ENCODE measurements at regions not wholly inside any gene's neighbourhood (a gene's known extent, or its start where the extent isn't known, plus 50 kb on each side); places are given as distances from the start of the nearest gene placed in this dataset.

DNA sequence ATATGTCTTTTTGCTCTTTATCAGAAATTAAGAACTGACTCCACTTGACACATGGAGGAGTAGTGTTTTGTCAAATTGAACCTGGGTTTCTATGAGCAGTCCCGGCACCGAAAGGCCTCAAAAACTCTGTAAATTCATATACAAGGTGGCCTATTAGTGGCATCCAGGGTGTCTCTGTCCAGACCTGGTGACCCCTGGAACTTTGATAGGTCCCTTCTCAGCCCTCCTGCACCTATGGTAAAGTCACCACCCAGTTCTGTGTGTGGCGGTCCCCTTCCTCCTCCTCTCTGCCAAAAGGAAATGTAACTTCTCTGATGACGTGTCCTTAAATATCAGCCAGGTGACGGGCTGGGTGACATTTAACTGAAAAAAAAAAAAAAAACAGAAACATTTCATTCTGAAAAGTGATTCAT, 204.0 kb upstream of the FOXN3 start (continued):
- TF ChIP-seq, protein P1, sequence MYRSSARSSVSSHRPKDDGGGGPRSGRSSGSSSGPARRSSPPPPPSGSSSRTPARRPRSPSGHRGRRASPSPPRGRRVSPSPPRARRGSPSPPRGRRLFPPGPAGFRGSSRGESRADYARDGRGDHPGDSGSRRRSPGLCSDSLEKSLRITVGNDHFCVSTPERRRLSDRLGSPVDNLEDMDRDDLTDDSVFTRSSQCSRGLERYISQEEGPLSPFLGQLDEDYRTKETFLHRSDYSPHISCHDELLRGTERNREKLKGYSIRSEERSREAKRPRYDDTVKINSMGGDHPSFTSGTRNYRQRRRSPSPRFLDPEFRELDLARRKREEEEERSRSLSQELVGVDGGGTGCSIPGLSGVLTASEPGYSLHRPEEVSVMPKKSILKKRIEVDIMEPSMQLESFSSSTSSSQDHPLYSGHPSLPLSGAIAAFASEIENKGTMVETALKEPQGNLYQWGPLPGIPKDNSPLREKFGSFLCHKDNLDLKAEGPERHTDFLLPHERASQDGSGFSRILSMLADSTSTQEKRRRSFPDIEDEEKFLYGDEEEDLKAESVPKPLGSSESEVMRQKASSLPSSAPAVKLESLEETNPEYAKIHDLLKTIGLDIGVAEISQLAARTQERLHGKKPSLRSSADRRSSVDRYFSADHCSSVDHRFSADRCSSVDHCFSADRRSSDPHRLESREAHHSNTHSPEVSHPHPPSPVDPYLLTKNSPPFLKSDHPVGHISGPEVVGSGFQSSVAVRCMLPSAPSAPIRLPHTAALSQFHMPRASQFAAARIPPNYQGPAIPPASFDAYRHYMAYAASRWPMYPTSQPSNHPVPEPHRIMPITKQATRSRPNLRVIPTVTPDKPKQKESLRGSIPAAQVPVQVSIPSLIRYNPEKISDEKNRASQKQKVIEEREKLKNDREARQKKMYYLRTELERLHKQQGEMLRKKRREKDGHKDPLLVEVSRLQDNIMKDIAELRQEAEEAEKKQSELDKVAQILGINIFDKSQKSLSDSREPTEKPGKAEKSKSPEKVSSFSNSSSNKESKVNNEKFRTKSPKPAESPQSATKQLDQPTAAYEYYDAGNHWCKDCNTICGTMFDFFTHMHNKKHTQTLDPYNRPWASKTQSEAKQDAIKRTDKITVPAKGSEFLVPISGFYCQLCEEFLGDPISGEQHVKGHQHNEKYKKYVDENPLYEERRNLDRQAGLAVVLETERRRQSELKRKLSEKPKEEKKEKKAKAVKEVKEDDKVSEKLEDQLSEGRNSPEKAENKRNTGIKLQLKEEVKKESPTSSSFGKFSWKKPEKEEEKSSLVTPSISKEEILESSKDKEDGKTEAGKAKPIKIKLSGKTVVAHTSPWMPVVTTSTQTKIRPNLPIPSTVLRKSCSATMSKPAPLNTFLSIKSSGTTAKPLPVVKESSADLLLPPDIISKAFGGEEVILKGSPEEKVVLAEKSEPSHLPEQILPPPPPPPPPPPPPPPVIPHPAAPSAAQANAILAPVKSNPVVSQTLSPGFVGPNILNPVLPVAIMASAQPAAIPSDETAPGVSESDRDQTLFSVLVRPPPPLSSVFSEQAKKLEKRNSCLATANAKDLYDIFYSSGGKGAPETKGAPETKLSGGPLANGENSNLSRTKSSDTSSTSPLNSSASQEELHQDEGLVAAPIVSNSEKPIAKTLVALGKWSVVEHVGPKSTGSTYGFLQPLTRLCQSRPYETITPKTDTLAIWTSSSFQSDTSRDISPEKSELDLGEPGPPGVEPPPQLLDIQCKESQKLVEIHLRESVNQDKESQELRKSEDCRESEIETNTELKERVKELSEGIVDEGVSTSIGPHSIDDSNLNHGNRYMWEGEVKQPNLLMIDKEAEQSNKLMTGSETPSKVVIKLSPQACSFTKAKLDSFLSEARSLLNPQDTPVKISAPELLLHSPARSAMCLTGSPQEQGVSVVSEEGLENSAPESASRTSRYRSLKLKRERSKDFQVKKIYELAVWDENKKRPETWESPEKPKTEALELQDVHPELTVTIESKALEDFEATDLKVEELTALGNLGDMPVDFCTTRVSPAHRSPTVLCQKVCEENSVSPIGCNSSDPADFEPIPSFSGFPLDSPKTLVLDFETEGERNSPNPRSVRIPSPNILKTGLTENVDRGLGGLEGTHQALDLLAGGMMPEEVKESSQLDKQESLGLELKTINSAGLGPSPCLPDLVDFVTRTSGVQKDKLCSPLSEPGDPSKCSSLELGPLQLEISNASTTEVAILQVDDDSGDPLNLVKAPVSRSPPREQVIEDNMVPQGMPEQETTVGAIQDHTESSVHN (IDR thresholded peaks at IDR 0.05; ENCODE audit: borderline replicate concordance in 1 of 2, low read depth in 1 of 2), result no peak

DNA sequence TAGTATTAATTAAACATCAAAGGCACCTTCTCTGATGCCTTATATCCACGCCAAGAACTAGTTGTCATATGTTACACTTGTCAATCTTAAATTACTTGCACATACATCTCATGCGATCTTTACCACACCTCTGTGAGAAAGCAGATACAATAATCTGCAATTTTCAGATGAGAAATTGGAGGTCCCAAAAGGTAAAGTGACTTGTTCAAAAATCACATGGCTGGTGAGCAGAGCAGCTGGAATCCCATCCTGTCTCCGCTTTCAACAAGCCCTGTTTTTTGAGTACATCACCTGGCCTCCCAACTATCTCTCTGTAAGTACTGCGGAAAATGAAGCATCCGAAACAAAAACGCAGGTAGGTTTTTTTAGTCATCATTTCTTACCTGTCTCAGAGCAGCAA, 203.4 kb upstream of the FOXN3 start:
- FAIRE-seq, result no peak
- H3K9ac ChIP-seq (ENCODE audit: insufficient read depth in 1 of 2, low read depth in 2 of 2, low read length in 2 of 2), result no peak overlapping the region
- no peak overlapping the region for H3K27ac ChIP-seq (ENCODE audit: extremely low read depth, low read depth, low read length)
- no peak for TF ChIP-seq MYNN (IDR thresholded peaks at IDR 0.05)
- TF ChIP-seq MYNN (CRISPR knock-in tag; IDR thresholded peaks at IDR 0.05), result no peak
- TF ChIP-seq IRF2 (CRISPR knock-in tag; IDR thresholded peaks at IDR 0.05), result no peak
- no peak overlapping the region for H3K4me2 ChIP-seq (ENCODE audit: insufficient read depth, low read length)
- POLR2A ChIA-PET, result no interaction called here
- peaks cover 5 to 24% of the 10 kb centered on the region in 2 experiments for H3K27me3 ChIP-seq (ENCODE audit: control insufficient read depth in 2 of 2, insufficient read depth in 2 of 2, low read length in 2 of 2)
- peaks cover 0 to 7% of the 10 kb centered on the region in 2 experiments; a peak in 1 of 5 replicates for H3K4me1 ChIP-seq (replicated peaks in 1 of 2; ENCODE audit: control insufficient read depth in 2 of 2, insufficient read depth in 2 of 2, low read length in 2 of 2)
- no peaks in the 10 kb centered on the region for H3K79me2 ChIP-seq (ENCODE audit: control insufficient read depth, insufficient read depth, low read length)
- CTCF ChIA-PET (ENCODE audit: low intra/inter-chr PET ratio), result no interaction called here
- BruUV-seq (replicated peaks), result no TSS peak
- DNase-seq (ENCODE audit: extremely low read depth in 1 of 4, low spot score in 3 of 4), result no peak
- H4K20me1 ChIP-seq (replicated peaks; ENCODE audit: control insufficient read depth, insufficient read depth, low read length), result no peaks in the 10 kb centered on the region
- WGBS (ENCODE audit: insufficient coverage, low coverage, missing lambda C conversion rate), result 0% methylated on average over 6 of the region's 6 CpGs
- no peak for ATAC-seq
- no peaks in the 10 kb centered on the region for H3K9me3 ChIP-seq (replicated peaks; ENCODE audit: control insufficient read depth, insufficient read depth, low read depth, low read length)
- H3K9me1 ChIP-seq (ENCODE audit: control insufficient read depth, insufficient read depth, low read length), result no peaks in the 10 kb centered on the region
- no peak overlapping the region for H2AFZ ChIP-seq (ENCODE audit: low read depth, low read length)
- H3K4me3 ChIP-seq, result no peak overlapping the region
- H3K36me3 ChIP-seq (ENCODE audit: control insufficient read depth, insufficient read depth, low read length), result no peaks in the 10 kb centered on the region
- intact Hi-C loops (cut with micrococcal nuclease), result no loop called here
- in situ Hi-C loops (cut with MboI), result no loop called here
